GM19467 (cell line): ENCODE measurements at regions not wholly inside any gene's neighbourhood (a gene's known extent, or its start where the extent isn't known, plus 50 kb on each side); places are given as distances from the start of the nearest gene placed in this dataset.

ENCODE experiments used
- ATAC-seq: cut with Tn5 transposase; IDR thresholded peaks from one replicate; pipeline ENCODE4 v1.9.1; 2021; ENCODE audit warnings: mild to moderate bottlenecking, moderate library complexity; ENCODE audit not compliant: unreplicated experiment

- ATAC-seq = no peak
Measured at GRCh38 chr6:94127716-94128115, 708.4 kb upstream of the EPHA7 start.

- no peak for ATAC-seq
Measured at GRCh38 chr6:94124333-94124732, 705.0 kb upstream of the EPHA7 start.

- no peak for ATAC-seq
Measured at GRCh38 chr6:94121094-94121493, 701.7 kb upstream of the EPHA7 start.

- no peak for ATAC-seq
Measured at GRCh38 chr6:94099072-94099471, 679.7 kb upstream of the EPHA7 start.

GRCh38 chr6:94095961-94096360, 676.6 kb upstream of the EPHA7 start:
- no peak for ATAC-seq

- no peak for ATAC-seq
Measured at GRCh38 chr6:94089941-94090340, 670.6 kb upstream of the EPHA7 start.

GRCh38 chr6:94088870-94089269, 669.5 kb upstream of the EPHA7 start:
- no peak for ATAC-seq

- ATAC-seq = no peak
Measured at GRCh38 chr6:94074764-94075163, 655.4 kb upstream of the EPHA7 start.

- ATAC-seq = no peak
Measured at GRCh38 chr6:94071835-94072234, 652.5 kb upstream of the EPHA7 start.

GRCh38 chr6:94065707-94066337, 646.5 kb upstream of the EPHA7 start:
- ATAC-seq = no peak

- no peak for ATAC-seq
Measured at GRCh38 chr6:94052749-94053148, 633.4 kb upstream of the EPHA7 start.

GRCh38 chr6:94050515-94050914, 631.2 kb upstream of the EPHA7 start:
- no peak for ATAC-seq

GRCh38 chr6:94049001-94049400, 629.6 kb upstream of the EPHA7 start:
- no peak for ATAC-seq

GRCh38 chr6:94045099-94045829, 625.9 kb upstream of the EPHA7 start:
- no peak for ATAC-seq

- ATAC-seq = no peak
Measured at GRCh38 chr6:94041945-94042709, 622.8 kb upstream of the EPHA7 start.

GRCh38 chr6:94036024-94036423, 616.7 kb upstream of the EPHA7 start:
- ATAC-seq = no peak

- no peak for ATAC-seq
Measured at GRCh38 chr6:94027374-94027773, 608.0 kb upstream of the EPHA7 start.

- ATAC-seq = no peak
Measured at GRCh38 chr6:94026575-94026974, 607.2 kb upstream of the EPHA7 start.

GRCh38 chr6:94005835-94006234, 586.5 kb upstream of the EPHA7 start:
- no peak for ATAC-seq

- no peak for ATAC-seq
Measured at GRCh38 chr6:93992976-93993375, 573.6 kb upstream of the EPHA7 start.

- ATAC-seq = no peak
Measured at GRCh38 chr6:93989630-93990029, 570.3 kb upstream of the EPHA7 start.

GRCh38 chr6:93985953-93986352, 566.6 kb upstream of the EPHA7 start:
- no peak for ATAC-seq
